SK-N-SH (cell line): ENCODE measurements at regions not wholly inside any gene's neighbourhood (a gene's known extent, or its start where the extent isn't known, plus 50 kb on each side); places are given as distances from the start of the nearest gene placed in this dataset.
A peak's percentile ranks its signal among the peaks of the same experiment; 100 is the strongest.

Experiments
- CTCF ChIA-PET: fragments of 300-600, 350-600 bp; formaldehyde crosslinking; extraction: SDS; loops from one replicate; lab custom pipeline; 2021; lab: Yijun Ruan, JAX
- POLR2A ChIA-PET: fragments of 350-600 bp; sonication (Branson Sonifier 250); formaldehyde crosslinking; extraction: SDS; loops from one replicate; lab custom pipeline; 2020; ENCODE audit warnings: antibody characterized with exemption, inconsistent platforms; lab: Yijun Ruan, JAX
- DNase-seq: peaks from one replicate; pipeline ENCODE4 v3.0.0; 2012
- H2AFZ ChIP-seq: fragments of 200-600 bp; sonication (generic); 2 replicates; pipeline ENCODE4 v1.8.1; 2016; ENCODE audit warnings: antibody characterized with exemption, mild to moderate bottlenecking, low read depth
- H3F3A ChIP-seq: fragments of 200-600 bp; sonication (generic); replicated peaks from 2 replicates; pipeline ENCODE3; 2016; ENCODE audit warnings: antibody characterized with exemption, mild to moderate bottlenecking; ENCODE audit not compliant: insufficient read depth
- H3K27ac ChIP-seq, 2 experiments: fragments of 200-500 bp in 1 of 2; fragments of 200-600 bp in 1 of 2; sonication (Bioruptor generic) in 1 of 2; sonication (generic), shearing (Covaris generic) in 1 of 2; 2 replicates each; pipeline versions ENCODE4 v1.5.1 to v1.6.1; 2014 to 2016; ENCODE audit warnings: low read depth in 2 of 2, inconsistent platforms in 1 of 2, low read length in 1 of 2, mild to moderate bottlenecking in 1 of 2, mixed read lengths in 1 of 2
- H3K27me3 ChIP-seq: fragments of 200-600 bp; sonication (generic), shearing (Covaris generic); 2 replicates; pipeline ENCODE4 v1.6.1; 2016; ENCODE audit warnings: mixed run types; ENCODE audit not compliant: insufficient read depth
- H3K36me3 ChIP-seq, 2 experiments: fragments of 200-500 bp in 1 of 2; fragments of 200-600 bp in 1 of 2; sonication (Bioruptor generic) in 1 of 2; sonication (generic) in 1 of 2; replicated peaks in 1 of 2; 2 replicates each; pipeline versions ENCODE3 to v1.5.1; 2014 to 2016; ENCODE audit warnings: low read length in 1 of 2, mild to moderate bottlenecking in 1 of 2; ENCODE audit not compliant: insufficient read depth in 2 of 2, control insufficient read depth in 1 of 2
- H3K4me1 ChIP-seq, 2 experiments: fragments of 200-500 bp in 1 of 2; fragments of 200-600 bp in 1 of 2; sonication (Bioruptor generic) in 1 of 2; sonication (generic), shearing (Covaris generic) in 1 of 2; 2 replicates each; pipeline versions ENCODE4 v1.5.1 to v1.6.1; 2014 to 2016; ENCODE audit warnings: low read depth in 1 of 2, low read length in 1 of 2, mixed run types in 1 of 2; ENCODE audit not compliant: insufficient read depth in 2 of 2, control insufficient read depth in 1 of 2
- H3K4me2 ChIP-seq: fragments of 200-600 bp; sonication (generic), shearing (Covaris generic); 2 replicates; pipeline ENCODE4 v1.6.1; 2017; ENCODE audit warnings: mixed run types
- H3K4me3 ChIP-seq, 2 experiments: fragments of 200-500 bp in 1 of 2; fragments of 200-600 bp in 1 of 2; sonication (Bioruptor generic) in 1 of 2; sonication (generic), shearing (Covaris generic) in 1 of 2; 2 replicates each; pipeline versions ENCODE4 v1.5.1 to v1.8.1; 2014 to 2016; ENCODE audit warnings: low read depth in 2 of 2, inconsistent platforms in 1 of 2, low read length in 1 of 2, mild to moderate bottlenecking in 1 of 2, mixed read lengths in 1 of 2, moderate library complexity in 1 of 2
- H3K79me2 ChIP-seq: fragments of 200-600 bp; sonication (generic); 2 replicates; pipeline ENCODE4 v1.8.1; 2017; ENCODE audit warnings: mild to moderate bottlenecking; ENCODE audit not compliant: insufficient read depth
- H3K9ac ChIP-seq: fragments of 200-600 bp; sonication (generic); 2 replicates; pipeline ENCODE4 v1.6.1; 2017; ENCODE audit warnings: mixed run types
- H3K9me2 ChIP-seq: fragments of 200-600 bp; sonication (generic); 2 replicates; pipeline ENCODE4 v1.6.1; 2017; ENCODE audit warnings: mixed run types
- H3K9me3 ChIP-seq: fragments of 200-600 bp; sonication (generic); 2 replicates; pipeline ENCODE4 v1.6.1; 2017; ENCODE audit warnings: mixed run types, mild to moderate bottlenecking, moderate library complexity
- H4K20me1 ChIP-seq: fragments of 200-600 bp; sonication (generic); 2 replicates; pipeline ENCODE4 v1.6.1; 2017; ENCODE audit warnings: mild to moderate bottlenecking, mixed run types; ENCODE audit not compliant: insufficient read depth
- CHD2 ChIP-seq: fragments of 150-350 bp; IDR thresholded peaks from 2 replicates; pipeline ENCODE4 v1.6.1; 2018; ENCODE audit warnings: low read length; ENCODE audit not compliant: partially characterized antibody
- CTCF ChIP-seq: fragments of 200-600 bp; sonication (generic); IDR thresholded peaks from 2 replicates; pipeline ENCODE4 v1.6.1; 2017; ENCODE audit warnings: antibody characterized with exemption, mild to moderate bottlenecking, moderate library complexity
- EP300 ChIP-seq, 2 experiments: IDR thresholded peaks; 2 replicates each; pipeline versions ENCODE4 v1.4.0 to v1.6.1; 2012; ENCODE audit warnings: borderline replicate concordance in 1 of 2, low read depth in 1 of 2, low read length in 1 of 2
- EZH2phosphoT487 ChIP-seq: fragments of 200-600 bp; sonication (generic); IDR thresholded peaks from 2 replicates; pipeline ENCODE4 v1.6.1; 2017; ENCODE audit warnings: low read depth, mixed run types, mild to moderate bottlenecking, antibody characterized with exemption, moderate library complexity, borderline replicate concordance
- FOSL2 ChIP-seq: IDR thresholded peaks from 2 replicates; pipeline ENCODE4 v1.4.0; 2012; ENCODE audit warnings: low read depth, mild to moderate bottlenecking, moderate library complexity, borderline replicate concordance
- FOXJ3 ChIP-seq: sonication (generic); formaldehyde crosslinking; IDR thresholded peaks from 2 replicates; pipeline ENCODE4 v1.5.1; 2020; ENCODE audit warnings: mild to moderate bottlenecking, missing genetic modification reagents
- GABPA ChIP-seq: IDR thresholded peaks from 2 replicates; pipeline ENCODE4 v1.4.0; 2012; ENCODE audit warnings: low read depth, mild to moderate bottlenecking
- GATA2 ChIP-seq: sonication (generic); formaldehyde crosslinking; IDR thresholded peaks from 2 replicates; pipeline ENCODE4 v1.5.0; 2020; ENCODE audit warnings: mild to moderate bottlenecking, missing genetic modification reagents
- IRF3 ChIP-seq: fragments of 150-350 bp; IDR thresholded peaks from 2 replicates; pipeline ENCODE4 v1.6.1; 2016; ENCODE audit warnings: mild to moderate bottlenecking, low read depth, low read length
- JUND ChIP-seq: IDR thresholded peaks from 2 replicates; pipeline ENCODE4 v1.4.0; 2012
- MAX ChIP-seq: IDR thresholded peaks from 2 replicates; pipeline ENCODE4 v1.4.0; 2012; ENCODE audit warnings: low read depth
- MXI1 ChIP-seq: IDR thresholded peaks from 2 replicates; pipeline ENCODE4 v1.6.1; 2012; ENCODE audit warnings: mild to moderate bottlenecking, low read depth, low read length, improper control_type of control experiment
- NFIC ChIP-seq: IDR thresholded peaks from 2 replicates; pipeline ENCODE4 v1.4.0; 2012; ENCODE audit warnings: borderline replicate concordance
- PBX3 ChIP-seq: IDR thresholded peaks from 2 replicates; pipeline ENCODE4; 2012
- POLR2AphosphoS5 ChIP-seq: IDR thresholded peaks from 2 replicates; pipeline ENCODE4 v1.6.1; 2012; ENCODE audit warnings: low read depth, low read length
- REST ChIP-seq: IDR thresholded peaks from 2 replicates; pipeline ENCODE4 v1.6.1; 2012; ENCODE audit warnings: mild to moderate bottlenecking, low read depth, low read length, moderate library complexity
- RFX5 ChIP-seq: IDR thresholded peaks from 2 replicates; pipeline ENCODE4 v1.6.1; 2012; ENCODE audit warnings: mild to moderate bottlenecking, improper control_type of control experiment, low read length
- SIN3A ChIP-seq: IDR thresholded peaks from 2 replicates; pipeline ENCODE4 v1.6.1; 2012; ENCODE audit warnings: low read depth, mild to moderate bottlenecking, low read length, moderate library complexity, borderline replicate concordance
- TCF12 ChIP-seq: IDR thresholded peaks from 2 replicates; pipeline ENCODE4 v1.4.0; 2012
- TEAD4 ChIP-seq: IDR thresholded peaks from 2 replicates; pipeline ENCODE4 v1.4.0; 2012; ENCODE audit warnings: mild to moderate bottlenecking, borderline replicate concordance; ENCODE audit not compliant: insufficient read depth
- USF2 ChIP-seq: fragments of 150-350 bp; IDR thresholded peaks from 2 replicates; pipeline ENCODE4 v1.6.1; 2017; ENCODE audit warnings: antibody characterized with exemption, low read length, low read depth, borderline replicate concordance
- YY1 ChIP-seq: IDR thresholded peaks from 2 replicates; pipeline ENCODE4 v1.4.0; 2012; ENCODE audit warnings: low read depth, mild to moderate bottlenecking
- ZBTB33 ChIP-seq: IDR thresholded peaks from 2 replicates; pipeline ENCODE4 v1.4.0; 2012; ENCODE audit warnings: low read depth, borderline replicate concordance

- Histone ChIP-seq H3K9me3 (no peaks in the 10 kb centered on the region), H4K20me1 (no peaks in the 10 kb centered on the region), H3K27me3 (no peaks in the 10 kb centered on the region), H3K36me3 (no peaks in the 10 kb centered on the region), H3K27ac (peak overlapping the region; percentile 75; a peak in 3 of 4 replicates), H3K4me3 (no peak overlapping the region), H3K4me1 (peaks cover 0 to 10% of the 10 kb centered on the region in 2 experiments), H3K4me2 (peak overlapping the region; percentile 51; the same call in 1 of the 2 replicates), H3F3A (peaks cover 12% of the 10 kb centered on the region), H2AFZ (peak overlapping the region; percentile 69), H3K9ac (no peak overlapping the region), H3K9me2 (no peaks in the 10 kb centered on the region), H3K79me2 (no peaks in the 10 kb centered on the region)
- ChIA-PET POLR2A (no interaction called here), CTCF (no interaction called here)
- DNase-seq = peak; percentile 10
- no peak for TF ChIP-seq RFX5
- peak in 1 of 2 experiments; percentile 59; a peak in 1 of 4 replicates for TF ChIP-seq EP300 (IDR thresholded peaks at IDR 0.05; ENCODE audit: borderline replicate concordance in 1 of 2, low read depth in 1 of 2, low read length in 1 of 2)
- TF ChIP-seq CTCF = no peak
- TF ChIP-seq ZBTB33 = no peak
- no peak for TF ChIP-seq IRF3
- no peak for TF ChIP-seq YY1
- no peak for TF ChIP-seq GABPA
- no peak for TF ChIP-seq EZH2phosphoT487
- peak; percentile 97 for TF ChIP-seq JUND
- TF ChIP-seq GATA2 (CRISPR knock-in tag) = no peak
- peak; percentile 68 for TF ChIP-seq TCF12
- no peak for TF ChIP-seq MAX
- no peak for TF ChIP-seq FOXJ3 (CRISPR knock-in tag)
- TF ChIP-seq REST = no peak
- TF ChIP-seq USF2 = no peak
- TF ChIP-seq NFIC = peak; percentile 21; the same call in 1 of the 2 replicates
- no peak for TF ChIP-seq POLR2AphosphoS5
- no peak for TF ChIP-seq MXI1
- TF ChIP-seq PBX3 = peak; percentile 93
- TF ChIP-seq SIN3A = no peak
- TF ChIP-seq CHD2 = no peak
- peak; percentile 87 for TF ChIP-seq FOSL2
- no peak for TF ChIP-seq TEAD4
Measured at GRCh38 chr12:87509237-87509820, 519.9 kb downstream of the C12orf50 start.
